ENCODE measurements at regions not wholly inside any gene's neighbourhood (a gene's known extent, or its start where the extent isn't known, plus 50 kb on each side); places are given as distances from the start of the nearest gene placed in this dataset.
A peak's percentile ranks its signal among the peaks of the same experiment; 100 is the strongest.

DNA sequence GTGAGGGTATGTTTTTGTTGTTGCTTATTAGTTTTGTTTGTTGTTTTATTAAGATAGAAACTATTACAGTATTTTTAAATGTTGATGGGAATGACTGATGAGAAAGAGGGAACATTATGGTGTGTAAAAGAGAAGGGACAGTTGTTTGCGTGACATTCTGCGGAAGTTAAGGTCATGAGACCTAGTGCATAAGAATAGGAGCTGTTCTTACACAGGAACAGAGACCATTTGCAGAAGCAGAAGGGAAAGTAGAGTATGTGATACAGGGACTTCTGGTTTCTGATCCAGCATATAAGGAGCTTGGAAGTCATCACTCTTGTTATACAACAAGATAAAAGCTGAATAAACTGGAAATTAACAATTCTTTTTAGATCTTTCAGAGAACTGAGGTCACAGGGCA is 299.2 kb upstream of the API5 start:
- peak in 1 of 14 donors; percentile 15 for DNase-seq

DNA sequence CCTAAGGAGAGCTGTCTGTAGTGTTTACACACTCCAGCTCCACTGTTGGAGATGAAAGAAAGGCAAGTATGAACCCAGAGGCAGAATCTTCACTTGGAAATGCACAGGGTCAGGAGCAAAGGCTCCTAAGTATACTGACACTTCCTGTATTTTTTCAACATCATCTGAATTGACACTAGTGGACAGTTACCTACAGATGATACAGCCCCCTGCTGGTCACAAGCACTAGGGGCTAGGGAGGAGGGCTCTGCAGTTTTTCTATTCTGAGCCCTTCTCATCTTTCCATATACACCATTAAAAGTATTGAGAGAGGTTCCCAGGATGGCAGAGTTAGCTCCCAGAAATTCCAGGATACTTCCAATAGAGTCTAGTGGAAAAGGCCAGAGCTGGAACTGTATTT is 290.3 kb upstream of the API5 start:
- peak in 2 of 14 donors; percentile 9 to 24 for DNase-seq

DNA sequence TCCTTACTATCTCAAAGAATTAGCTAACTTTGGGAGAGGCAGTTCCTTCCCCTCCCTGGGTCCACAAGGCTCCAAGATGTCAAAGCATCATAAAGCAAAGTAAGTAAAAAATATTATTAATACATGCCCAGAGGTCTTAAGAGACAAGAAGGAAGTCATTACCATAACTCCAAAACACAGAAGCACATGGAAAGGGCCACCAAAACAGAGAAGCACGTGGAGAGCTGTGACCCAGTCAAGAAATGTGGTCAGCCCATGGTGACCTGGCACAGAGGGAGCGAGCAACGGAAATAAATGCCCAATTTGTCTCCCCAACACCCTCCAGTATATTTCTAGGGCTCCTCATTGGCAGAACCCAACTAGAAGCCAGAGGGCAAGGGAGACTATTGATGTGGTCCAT is 277.5 kb upstream of the API5 start:
- DNase-seq = no peak

DNA sequence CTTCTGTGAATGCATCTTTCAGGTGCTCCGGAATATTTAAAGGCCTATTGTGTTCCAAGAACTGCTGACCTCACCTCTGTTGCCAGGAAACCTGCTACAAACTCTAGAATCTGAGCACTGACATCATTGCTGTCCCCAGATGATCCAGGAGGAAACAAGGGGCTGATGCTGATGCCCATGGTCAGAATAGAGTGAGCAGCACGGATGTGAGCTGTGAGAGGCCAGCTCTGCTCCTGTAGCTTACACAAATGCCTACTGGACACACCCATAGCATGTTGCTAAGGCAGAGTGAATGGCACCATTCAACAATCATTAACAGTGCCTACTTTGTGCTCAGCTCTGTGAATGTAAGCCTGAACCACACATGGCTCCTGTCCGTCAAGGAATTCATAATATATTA is 276.7 kb upstream of the API5 start:
- no peak for DNase-seq

GRCh38 chr11:43053638-43054412 is 258.0 kb upstream of the API5 start:
- no peak for DNase-seq

GRCh38 chr11:43067681-43068080 is 244.1 kb upstream of the API5 start:
- no peak for DNase-seq

DNA sequence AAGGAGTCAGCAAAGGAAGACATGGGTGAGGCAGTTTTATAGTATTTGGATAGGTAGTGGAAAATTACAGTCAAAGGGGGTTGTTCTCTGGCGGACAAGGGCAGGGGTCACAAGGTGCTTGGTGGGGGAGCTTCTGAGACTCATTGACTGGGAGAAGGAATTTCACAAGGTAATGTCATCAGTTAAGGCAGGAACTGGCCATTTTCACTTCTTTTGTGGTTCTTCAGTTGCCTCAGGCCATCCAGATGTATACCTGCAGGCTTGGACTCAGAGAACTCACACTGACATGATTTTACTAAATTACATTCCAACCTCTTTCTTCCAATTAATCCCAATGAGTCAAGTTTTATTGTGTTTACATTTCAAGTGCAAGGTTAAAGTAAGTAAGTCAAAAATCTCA is 240.5 kb upstream of the API5 start:
- no peak for DNase-seq

GRCh38 chr11:43072096-43072495 is 239.7 kb upstream of the API5 start:
- no peak for DNase-seq

DNA sequence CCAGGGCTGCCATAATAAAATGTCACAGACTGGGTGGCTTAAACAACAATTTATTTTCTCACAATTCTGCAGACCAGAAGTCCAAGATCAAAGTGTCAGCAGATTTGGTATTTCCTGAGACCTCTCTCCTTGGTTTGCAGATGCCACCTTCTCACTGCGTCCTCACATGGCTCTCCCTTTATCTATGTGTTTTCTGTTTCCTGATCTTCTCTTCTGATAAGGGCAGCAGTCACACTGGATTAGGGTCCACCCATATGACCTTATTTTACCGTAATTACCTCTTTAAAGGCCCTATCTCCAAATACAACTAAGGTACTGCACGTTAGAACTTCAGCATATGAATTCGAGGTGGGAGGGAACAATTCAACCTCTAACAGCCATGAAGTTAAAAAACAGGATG is 238.9 kb upstream of the API5 start:
- no peak for DNase-seq

GRCh38 chr11:43074810-43075209 is 237.0 kb upstream of the API5 start:
- no peak for DNase-seq

- DNase-seq = no peak
These were observed 210.7 kb upstream of the API5 start for GRCh38 chr11:43101113-43101512.

- no peak for DNase-seq
These were observed 195.7 kb upstream of the API5 start for GRCh38 chr11:43116071-43116470.

- no peak for DNase-seq
These were observed 192.4 kb upstream of the API5 start for GRCh38 chr11:43119275-43119970.

- DNase-seq = no peak
These were observed 189.2 kb upstream of the API5 start for GRCh38 chr11:43122546-43122945.

DNA sequence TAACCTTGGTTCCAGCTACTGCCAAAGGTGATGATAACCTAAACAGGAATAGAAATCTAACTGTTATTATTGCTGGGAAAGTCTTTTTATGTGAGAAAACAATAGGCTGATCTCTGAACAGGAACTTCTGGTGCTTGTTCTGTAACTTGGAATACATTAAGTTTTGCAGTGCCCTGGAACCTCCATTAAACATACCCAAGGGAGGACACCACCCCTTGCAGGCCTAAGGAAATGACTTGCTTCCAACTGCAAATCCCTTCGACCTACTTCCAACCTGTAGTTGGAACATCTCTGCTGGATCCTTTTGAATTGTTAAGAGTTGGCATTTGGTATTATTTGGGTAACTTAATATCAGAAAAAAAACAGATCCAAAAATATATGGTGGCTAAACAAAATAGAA is 188.4 kb upstream of the API5 start:
- DNase-seq = no peak

GRCh38 chr11:43124272-43124935 is 187.4 kb upstream of the API5 start:
- no peak for DNase-seq

- no peak for DNase-seq
These were observed 182.5 kb upstream of the API5 start for GRCh38 chr11:43129329-43129728.

DNA sequence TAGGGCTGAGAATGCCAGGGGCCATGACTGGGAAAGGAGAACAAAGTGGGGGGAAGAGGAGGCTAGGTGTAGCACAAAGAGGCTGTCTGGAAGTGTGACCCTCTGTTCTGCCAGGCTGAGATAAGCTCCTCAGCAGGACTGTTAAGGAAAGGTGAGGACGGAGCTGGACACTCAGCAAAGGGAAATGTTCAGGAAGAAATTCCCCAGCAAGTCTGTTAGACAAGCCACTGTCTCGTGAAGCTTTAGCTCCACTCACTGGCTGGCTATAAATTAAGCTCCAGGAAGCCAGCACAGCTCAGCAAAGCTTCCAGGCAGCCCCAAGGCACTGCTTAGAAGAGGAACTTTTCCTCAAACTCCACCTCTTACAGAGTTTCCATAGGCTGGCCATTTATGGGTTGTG is 181.2 kb upstream of the API5 start:
- DNase-seq = peak in 6 of 14 donors; percentile 1 to 31 (median 2)

- no peak for DNase-seq
These were observed 175.7 kb upstream of the API5 start for GRCh38 chr11:43135966-43136534.

GRCh38 chr11:43138621-43139140 is 173.1 kb upstream of the API5 start:
- no peak for DNase-seq

- DNase-seq = no peak
These were observed 166.1 kb upstream of the API5 start for GRCh38 chr11:43145653-43146052.

DNA sequence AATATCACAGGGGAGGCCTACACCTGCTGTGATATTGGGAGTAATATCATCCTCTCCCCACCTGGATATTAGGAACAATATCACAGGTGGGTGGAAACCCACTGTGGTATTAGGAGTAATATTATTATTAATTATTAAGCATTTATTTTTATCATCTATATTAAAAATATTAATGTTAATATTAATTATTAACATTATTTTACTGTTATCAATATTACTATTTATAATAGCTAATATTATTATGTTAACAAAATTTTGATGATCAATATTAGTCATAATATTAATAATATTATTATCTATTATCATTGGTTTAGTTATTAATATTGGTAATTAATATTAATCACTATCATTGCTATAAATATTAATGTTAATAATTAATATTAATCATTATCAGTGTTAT is 161.1 kb upstream of the API5 start:
- DNase-seq = no peak

- DNase-seq = no peak
These were observed 147.0 kb upstream of the API5 start for GRCh38 chr11:43164831-43165230.

Measured in C1 segment of cervical spinal cord (tissue), 14 donors.